GM12878 (cell line): ENCODE measurements at regions not wholly inside any gene's neighbourhood (a gene's known extent, or its start where the extent isn't known, plus 50 kb on each side); places are given as distances from the start of the nearest gene placed in this dataset.

Experiments
- ATAC-seq: fragments of 200-7000 bp; cut with Tn5 transposase; 3 replicates; pipeline ENCODE4 v1.9.1; 2020; ENCODE audit warnings: mild to moderate bottlenecking, moderate library complexity
- BruUV-seq: library from RNA; stranded (reverse); fragments of 400-500 nt; replicated peaks from 2 replicates; lab custom pipeline; 2021; lab: Mats Ljungman, UMichigan
- CTCF ChIA-PET: fragments of 300-600 bp; sonication (Branson Sonifier 250); formaldehyde crosslinking; extraction: SDS; loops from one replicate; lab custom pipeline; 2021; ENCODE audit warnings: inconsistent platforms; lab: Yijun Ruan, JAX
- POLR2A ChIA-PET: fragments of 350-600 bp; formaldehyde crosslinking; extraction: SDS; loops from one replicate; lab custom pipeline; 2021; ENCODE audit warnings: inconsistent platforms; lab: Charles Lee
- RAD21 ChIA-PET: fragments of 300-600 bp; sonication (Branson Sonifier 250); formaldehyde crosslinking; loops from one replicate; lab custom pipeline; 2023; ENCODE audit warnings: antibody characterized with exemption; ENCODE audit not compliant: unreplicated experiment; lab: Charles Lee
- SMC1A ChIA-PET: fragments of 300-600 bp; sonication (Branson Sonifier 250); formaldehyde crosslinking; loops from one replicate; lab custom pipeline; 2023; ENCODE audit not compliant: unreplicated experiment, uncharacterized antibody; lab: Charles Lee
- DNase-seq: peaks from one replicate; pipeline ENCODE4 v3.0.0-alpha.2; 2011; ENCODE audit warnings: low read depth, low spot score
- FAIRE-seq: peaks from 3 replicates; lab custom pipeline; 2011; peaks lifted over from hg19 to GRCh38; lab: Jason Lieb, UNC
- H2AFZ ChIP-seq: 2 replicates; pipeline ENCODE4 v1.6.0; 2011; ENCODE audit warnings: low read depth, low read length, control low read depth; ENCODE audit not compliant: control insufficient read depth
- H3K27ac ChIP-seq: 2 replicates; pipeline ENCODE4 v1.5.1; 2011; ENCODE audit warnings: control low read depth; ENCODE audit not compliant: control insufficient read depth, insufficient read depth
- H3K27me3 ChIP-seq, 2 experiments: replicated peaks in 1 of 2; 2 replicates each; pipeline versions ENCODE4 v1.6.0 to v1.6.1; 2011; ENCODE audit warnings: low read length in 1 of 2; ENCODE audit not compliant: control insufficient read depth in 2 of 2, insufficient read depth in 2 of 2
- H3K36me3 ChIP-seq, 2 experiments: 2 replicates each; pipeline ENCODE4 v1.5.1; 2011; ENCODE audit warnings: low read length in 1 of 2; ENCODE audit not compliant: control insufficient read depth in 2 of 2, insufficient read depth in 2 of 2
- H3K4me1 ChIP-seq: 2 replicates; pipeline ENCODE4 v1.6.1; 2011; ENCODE audit warnings: mild to moderate bottlenecking, low read length, moderate library complexity, mixed read lengths; ENCODE audit not compliant: control insufficient read depth, insufficient read depth
- H3K4me2 ChIP-seq: 2 replicates; pipeline ENCODE4 v1.6.0; 2011; ENCODE audit warnings: control low read depth; ENCODE audit not compliant: control insufficient read depth, insufficient read depth
- H3K4me3 ChIP-seq: fragments of 200-600 bp; sonication (generic); 2 replicates; pipeline ENCODE4 v1.5.1; 2016
- H3K79me2 ChIP-seq: 2 replicates; pipeline ENCODE4 v1.6.0; 2011; ENCODE audit warnings: low read length; ENCODE audit not compliant: control insufficient read depth, insufficient read depth
- H3K9ac ChIP-seq: 2 replicates; pipeline ENCODE4 v1.8.0; 2011; ENCODE audit warnings: low read length, control low read depth, mixed read lengths; ENCODE audit not compliant: control insufficient read depth, insufficient read depth
- H3K9me3 ChIP-seq: replicated peaks from 3 replicates; pipeline ENCODE4 v1.5.1; 2011; ENCODE audit warnings: mild to moderate bottlenecking, low read length; ENCODE audit not compliant: control insufficient read depth, insufficient read depth
- H4K20me1 ChIP-seq: 2 replicates; pipeline ENCODE4 v1.6.0; 2011; ENCODE audit not compliant: control insufficient read depth, insufficient read depth
- BCL11A ChIP-seq: IDR thresholded peaks from 2 replicates; pipeline ENCODE4 v1.6.1; 2011; ENCODE audit warnings: low read depth, low read length
- CHD2 ChIP-seq: IDR thresholded peaks from 2 replicates; pipeline ENCODE4 v1.6.1; 2011; ENCODE audit warnings: low read depth, low read length, improper control_type of control experiment, borderline replicate concordance
- CREM ChIP-seq: IDR thresholded peaks from 2 replicates; pipeline ENCODE4 v1.6.1; 2014; ENCODE audit warnings: antibody characterized with exemption, low read depth
- EGR1 ChIP-seq, 2 experiments: IDR thresholded peaks; 1 replicate in 1 of 2; 2 replicates in 1 of 2; pipeline ENCODE4 v1.6.1; 2011 to 2012; ENCODE audit warnings: low read depth in 2 of 2, low read length in 2 of 2, borderline replicate concordance in 1 of 2, mild to moderate bottlenecking in 1 of 2, moderate library complexity in 1 of 2
- ESRRA ChIP-seq: IDR thresholded peaks from 2 replicates; pipeline ENCODE4 v1.6.1; 2012; ENCODE audit warnings: mild to moderate bottlenecking, low read length, improper control_type of control experiment
- LARP7 ChIP-seq: fragments of 450-650 bp; IDR thresholded peaks from 2 replicates; pipeline ENCODE4 v1.6.1; 2017; ENCODE audit warnings: mild to moderate bottlenecking
- MYB ChIP-seq: fragments of 150-350 bp; IDR thresholded peaks from 2 replicates; pipeline ENCODE4 v1.6.1; 2014; ENCODE audit warnings: mild to moderate bottlenecking, low read depth, low read length, borderline replicate concordance
- RAD51 ChIP-seq: fragments of 450-650 bp; IDR thresholded peaks from 2 replicates; pipeline ENCODE4 v1.6.1; 2016; ENCODE audit warnings: moderate library complexity, mild to moderate bottlenecking, inconsistent platforms
- RBBP5 ChIP-seq: fragments of 200-600 bp; sonication (generic); conservative IDR thresholded peaks from 2 replicates; pipeline ENCODE4 v1.6.1; 2016
- ZNF207 ChIP-seq: fragments of 450-650 bp; IDR thresholded peaks from 2 replicates; pipeline ENCODE4 v1.6.1; 2014; ENCODE audit warnings: antibody characterized with exemption, mild to moderate bottlenecking, borderline replicate concordance
- ZNF24 ChIP-seq: fragments of 450-650 bp; IDR thresholded peaks from 2 replicates; pipeline ENCODE4 v1.6.1; 2017; ENCODE audit warnings: antibody characterized with exemption, mild to moderate bottlenecking
- ZZZ3 ChIP-seq: IDR thresholded peaks from 2 replicates; pipeline ENCODE4 v1.6.1; 2011; ENCODE audit warnings: low read depth; ENCODE audit not compliant: control insufficient read depth, insufficient read length
- WGBS: methylation state at CpG from one replicate; pipeline ENCODE4 v1.1.6; 2016; ENCODE audit warnings: low lambda C conversion rate; ENCODE audit not compliant: insufficient replicate concordance, insufficient coverage; ENCODE audit errors: missing lambda C conversion rate; 5-methylcytosine and 5-hydroxymethylcytosine counted together
- in situ Hi-C: fragments of 300-500 bp; cut with MboI; formaldehyde crosslinking; loops from 9 replicates; pipeline ENCODE4 v1.14.3; 2018; ENCODE audit warnings: mixed read lengths
- intact Hi-C: fragments of 100-400 bp; cut with micrococcal nuclease; formaldehyde crosslinking; loops from one replicate; pipeline ENCODE4 v1.14.2; 2022; ENCODE audit not compliant: unreplicated experiment
- TF ChIP-seq, protein P1 (sequence below): fragments of 450-650 bp; IDR thresholded peaks from 2 replicates; pipeline ENCODE4 v1.6.1; 2017; ENCODE audit warnings: mild to moderate bottlenecking, moderate library complexity
- TF ChIP-seq, protein P2 (sequence below): fragments of 450-650 bp; IDR thresholded peaks from 2 replicates; pipeline ENCODE4 v1.6.1; 2017; ENCODE audit warnings: antibody characterized with exemption, mild to moderate bottlenecking, moderate library complexity
- TF ChIP-seq, protein P3 (sequence below): IDR thresholded peaks from 2 replicates; pipeline ENCODE4 v1.6.1; 2012; ENCODE audit warnings: low read depth, low read length, improper control_type of control experiment

DNA sequence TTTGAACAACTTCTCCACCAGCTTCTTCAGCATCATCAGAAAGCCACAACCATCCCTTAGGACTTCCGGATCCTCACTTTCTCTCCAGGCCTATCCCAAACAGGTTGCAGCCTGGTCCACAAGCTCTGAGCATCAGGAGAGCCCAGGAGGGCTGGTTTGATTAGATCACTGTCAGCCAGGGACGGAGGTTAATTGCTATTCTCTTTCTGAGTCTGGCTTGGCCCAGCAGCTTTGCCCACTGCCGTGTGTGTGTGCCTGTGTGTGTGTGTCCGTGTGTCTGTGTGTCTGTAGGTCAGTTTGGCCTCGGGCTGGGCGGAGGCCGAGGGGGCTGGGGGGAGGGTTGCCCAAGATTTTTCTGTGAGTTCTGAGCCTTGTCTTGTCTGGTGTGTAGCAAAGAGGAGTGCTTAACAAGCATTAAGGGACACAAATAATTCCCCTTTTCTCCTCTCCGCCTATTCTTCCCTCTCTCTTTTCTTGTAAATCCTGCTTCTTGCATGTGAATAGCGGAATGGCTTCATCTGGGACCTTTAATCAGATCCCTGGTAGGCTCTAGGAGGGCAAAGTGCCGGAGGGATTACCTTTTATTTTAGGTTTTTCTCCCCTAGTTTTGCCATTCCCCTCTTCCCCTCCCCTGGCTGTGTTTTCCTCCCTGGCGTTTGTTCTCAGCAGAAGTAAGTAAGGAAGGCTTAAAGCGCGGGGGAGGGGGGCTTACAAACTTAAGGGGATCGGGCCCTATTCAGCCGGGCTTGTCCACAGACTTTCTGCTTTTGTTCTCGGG lies 138.2 kb upstream of the LHX5 start:
- H3K9ac ChIP-seq, result no peak overlapping the region
- H3K9me3 ChIP-seq, result no peaks in the 10 kb centered on the region
- no peak overlapping the region for H3K4me3 ChIP-seq
- RAD21 ChIA-PET, result no interaction called here
- H3K79me2 ChIP-seq, result no peaks in the 10 kb centered on the region
- intact Hi-C loops, result no loop called here
- POLR2A ChIA-PET, result no interaction called here
- ATAC-seq (no peak), FAIRE-seq (no peak), DNase-seq (no peak)
- SMC1A ChIA-PET, result no interaction called here
- no peaks in the 10 kb centered on the region for H3K4me1 ChIP-seq
- CTCF ChIA-PET, result no interaction called here
- H3K4me2 ChIP-seq, result no peak overlapping the region
- in situ Hi-C loops, result no loop called here
- 3% methylated on average over 14 of the region's 16 CpGs for WGBS
- peaks cover 4 to 7% of the 10 kb centered on the region in 2 experiments; a peak in 3 of 4 replicates for H3K27me3 ChIP-seq
- no TSS peak for BruUV-seq
- TF ChIP-seq CREM (no peak), RBBP5 (no peak), ZNF207 (no peak), RAD51 (no peak), ZNF24 (no peak), CHD2 (no peak), MYB (no peak), ZZZ3 (no peak), BCL11A (no peak), ESRRA (no peak), LARP7 (no peak), EGR1 (IDR thresholded peaks at IDR 0.05; ENCODE audit: borderline replicate concordance in 1 of 2, low read depth in 2 of 2, low read length in 2 of 2) (no peak)
- TF ChIP-seq, protein P1, sequence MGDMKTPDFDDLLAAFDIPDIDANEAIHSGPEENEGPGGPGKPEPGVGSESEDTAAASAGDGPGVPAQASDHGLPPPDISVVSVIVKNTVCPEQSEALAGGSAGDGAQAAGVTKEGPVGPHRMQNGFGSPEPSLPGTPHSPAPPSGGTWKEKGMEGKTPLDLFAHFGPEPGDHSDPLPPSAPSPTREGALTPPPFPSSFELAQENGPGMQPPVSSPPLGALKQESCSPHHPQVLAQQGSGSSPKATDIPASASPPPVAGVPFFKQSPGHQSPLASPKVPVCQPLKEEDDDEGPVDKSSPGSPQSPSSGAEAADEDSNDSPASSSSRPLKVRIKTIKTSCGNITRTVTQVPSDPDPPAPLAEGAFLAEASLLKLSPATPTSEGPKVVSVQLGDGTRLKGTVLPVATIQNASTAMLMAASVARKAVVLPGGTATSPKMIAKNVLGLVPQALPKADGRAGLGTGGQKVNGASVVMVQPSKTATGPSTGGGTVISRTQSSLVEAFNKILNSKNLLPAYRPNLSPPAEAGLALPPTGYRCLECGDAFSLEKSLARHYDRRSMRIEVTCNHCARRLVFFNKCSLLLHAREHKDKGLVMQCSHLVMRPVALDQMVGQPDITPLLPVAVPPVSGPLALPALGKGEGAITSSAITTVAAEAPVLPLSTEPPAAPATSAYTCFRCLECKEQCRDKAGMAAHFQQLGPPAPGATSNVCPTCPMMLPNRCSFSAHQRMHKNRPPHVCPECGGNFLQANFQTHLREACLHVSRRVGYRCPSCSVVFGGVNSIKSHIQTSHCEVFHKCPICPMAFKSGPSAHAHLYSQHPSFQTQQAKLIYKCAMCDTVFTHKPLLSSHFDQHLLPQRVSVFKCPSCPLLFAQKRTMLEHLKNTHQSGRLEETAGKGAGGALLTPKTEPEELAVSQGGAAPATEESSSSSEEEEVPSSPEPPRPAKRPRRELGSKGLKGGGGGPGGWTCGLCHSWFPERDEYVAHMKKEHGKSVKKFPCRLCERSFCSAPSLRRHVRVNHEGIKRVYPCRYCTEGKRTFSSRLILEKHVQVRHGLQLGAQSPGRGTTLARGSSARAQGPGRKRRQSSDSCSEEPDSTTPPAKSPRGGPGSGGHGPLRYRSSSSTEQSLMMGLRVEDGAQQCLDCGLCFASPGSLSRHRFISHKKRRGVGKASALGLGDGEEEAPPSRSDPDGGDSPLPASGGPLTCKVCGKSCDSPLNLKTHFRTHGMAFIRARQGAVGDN, result no peak
- TF ChIP-seq, protein P2, sequence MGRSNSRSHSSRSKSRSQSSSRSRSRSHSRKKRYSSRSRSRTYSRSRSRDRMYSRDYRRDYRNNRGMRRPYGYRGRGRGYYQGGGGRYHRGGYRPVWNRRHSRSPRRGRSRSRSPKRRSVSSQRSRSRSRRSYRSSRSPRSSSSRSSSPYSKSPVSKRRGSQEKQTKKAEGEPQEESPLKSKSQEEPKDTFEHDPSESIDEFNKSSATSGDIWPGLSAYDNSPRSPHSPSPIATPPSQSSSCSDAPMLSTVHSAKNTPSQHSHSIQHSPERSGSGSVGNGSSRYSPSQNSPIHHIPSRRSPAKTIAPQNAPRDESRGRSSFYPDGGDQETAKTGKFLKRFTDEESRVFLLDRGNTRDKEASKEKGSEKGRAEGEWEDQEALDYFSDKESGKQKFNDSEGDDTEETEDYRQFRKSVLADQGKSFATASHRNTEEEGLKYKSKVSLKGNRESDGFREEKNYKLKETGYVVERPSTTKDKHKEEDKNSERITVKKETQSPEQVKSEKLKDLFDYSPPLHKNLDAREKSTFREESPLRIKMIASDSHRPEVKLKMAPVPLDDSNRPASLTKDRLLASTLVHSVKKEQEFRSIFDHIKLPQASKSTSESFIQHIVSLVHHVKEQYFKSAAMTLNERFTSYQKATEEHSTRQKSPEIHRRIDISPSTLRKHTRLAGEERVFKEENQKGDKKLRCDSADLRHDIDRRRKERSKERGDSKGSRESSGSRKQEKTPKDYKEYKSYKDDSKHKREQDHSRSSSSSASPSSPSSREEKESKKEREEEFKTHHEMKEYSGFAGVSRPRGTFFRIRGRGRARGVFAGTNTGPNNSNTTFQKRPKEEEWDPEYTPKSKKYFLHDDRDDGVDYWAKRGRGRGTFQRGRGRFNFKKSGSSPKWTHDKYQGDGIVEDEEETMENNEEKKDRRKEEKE, result no peak
- TF ChIP-seq, protein P3, sequence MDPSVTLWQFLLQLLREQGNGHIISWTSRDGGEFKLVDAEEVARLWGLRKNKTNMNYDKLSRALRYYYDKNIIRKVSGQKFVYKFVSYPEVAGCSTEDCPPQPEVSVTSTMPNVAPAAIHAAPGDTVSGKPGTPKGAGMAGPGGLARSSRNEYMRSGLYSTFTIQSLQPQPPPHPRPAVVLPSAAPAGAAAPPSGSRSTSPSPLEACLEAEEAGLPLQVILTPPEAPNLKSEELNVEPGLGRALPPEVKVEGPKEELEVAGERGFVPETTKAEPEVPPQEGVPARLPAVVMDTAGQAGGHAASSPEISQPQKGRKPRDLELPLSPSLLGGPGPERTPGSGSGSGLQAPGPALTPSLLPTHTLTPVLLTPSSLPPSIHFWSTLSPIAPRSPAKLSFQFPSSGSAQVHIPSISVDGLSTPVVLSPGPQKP, result no peak
- no peaks in the 10 kb centered on the region for H3K36me3 ChIP-seq
- H3K27ac ChIP-seq, result no peak overlapping the region
- H2AFZ ChIP-seq, result no peak overlapping the region
- no peaks in the 10 kb centered on the region for H4K20me1 ChIP-seq
